ENCODE measurements at regions not wholly inside any gene's neighbourhood (a gene's known extent, or its start where the extent isn't known, plus 50 kb on each side); places are given as distances from the start of the nearest gene placed in this dataset.

GRCh38 chr4:144531841-144532240 lies 114.1 kb upstream of the HHIP start:
- intact Hi-C loops (cut with DNase I) = no loop called here
- no peak for DNase-seq

- no peak for DNase-seq
- intact Hi-C loops (cut with DNase I) = no loop called here
Measured at GRCh38 chr4:144547678-144548298, 98.2 kb upstream of the HHIP start.

- no peak for DNase-seq
- intact Hi-C loops (cut with DNase I) = no loop called here
Measured at GRCh38 chr4:144556636-144557035, 89.3 kb upstream of the HHIP start.

- no peak for DNase-seq
- intact Hi-C loops (cut with DNase I) = no loop called here
Measured at GRCh38 chr4:144557404-144557803, 88.6 kb upstream of the HHIP start.

- no peak for DNase-seq
Measured at GRCh38 chr4:144562019-144562705, 83.8 kb upstream of the HHIP start.

GRCh38 chr4:144564358-144564757 lies 81.6 kb upstream of the HHIP start:
- intact Hi-C loops (cut with DNase I) = no loop called here
- DNase-seq = no peak

More at GRCh38 chr4:144562019-144562705, 83.8 kb upstream of the HHIP start:
- intact Hi-C loops (cut with DNase I) = no loop called here

- intact Hi-C loops (cut with DNase I) = no loop called here
- DNase-seq = no peak
Measured at GRCh38 chr4:144565527-144566195, 80.3 kb upstream of the HHIP start.

- intact Hi-C loops (cut with DNase I) = no loop called here
Measured at GRCh38 chr4:144572660-144573059, 73.3 kb upstream of the HHIP start.

GRCh38 chr4:144574000-144574399 lies 72.0 kb upstream of the HHIP start:
- no peak for DNase-seq
- intact Hi-C loops (cut with DNase I) = no loop called here

More at GRCh38 chr4:144572660-144573059, 73.3 kb upstream of the HHIP start:
- DNase-seq = no peak

GRCh38 chr4:144574509-144574908 lies 71.4 kb upstream of the HHIP start:
- no peak for DNase-seq
- intact Hi-C loops (cut with DNase I) = no loop called here

GRCh38 chr4:144575181-144575580 lies 70.8 kb upstream of the HHIP start:
- intact Hi-C loops (cut with DNase I) = no loop called here
- DNase-seq = peak in 31 of 42 donors; percentile 8 to 74 (median 37)

GRCh38 chr4:144578681-144579080 lies 67.3 kb upstream of the HHIP start:
- intact Hi-C loops (cut with DNase I) = no loop called here
- DNase-seq = no peak

GRCh38 chr4:144579411-144580030 lies 66.4 kb upstream of the HHIP start:
- intact Hi-C loops (cut with DNase I) = no loop called here
- DNase-seq = no peak

GRCh38 chr4:144580430-144580829 lies 65.5 kb upstream of the HHIP start:
- no peak for DNase-seq
- intact Hi-C loops (cut with DNase I) = no loop called here

- no peak for DNase-seq
- intact Hi-C loops (cut with DNase I) = no loop called here
Measured at GRCh38 chr4:144582105-144582850, 63.7 kb upstream of the HHIP start.

- intact Hi-C loops (cut with DNase I) = no loop called here
- DNase-seq = no peak
Measured at GRCh38 chr4:144582975-144583374, 63.0 kb upstream of the HHIP start.

- peak in 1 of 42 donors; percentile 37 for DNase-seq
- intact Hi-C loops (cut with DNase I) = no loop called here
Measured at GRCh38 chr4:144583658-144584057, 62.3 kb upstream of the HHIP start.

GRCh38 chr4:144584428-144584827 lies 61.5 kb upstream of the HHIP start:
- DNase-seq = peak in 2 of 42 donors; percentile 4 to 23
- intact Hi-C loops (cut with DNase I) = no loop called here

GRCh38 chr4:144589512-144589911 lies 56.4 kb upstream of the HHIP start:
- DNase-seq = no peak
- intact Hi-C loops (cut with DNase I) = no loop called here
